ENCODE measurements at regions not wholly inside any gene's neighbourhood (a gene's known extent, or its start where the extent isn't known, plus 50 kb on each side); places are given as distances from the start of the nearest gene placed in this dataset.
A peak's percentile ranks its signal among the peaks of the same experiment; 100 is the strongest.

- in situ Hi-C loops (cut with HindIII; ENCODE audit: low pct_unique_long_range_greater_than_20kb, low sequenced_read_pairs), result no loop called here
- no peak for TF ChIP-seq JUND (IDR thresholded peaks at IDR 0.05; ENCODE audit: low read depth)
- DNase-seq (ENCODE audit: low read depth in 1 of 2, low spot score in 1 of 2), result no peak
These were observed 62.3 kb upstream of the TNFAIP8L3 start for GRCh38 chr15:51156957-51157356.

GRCh38 chr15:51155891-51156290 lies 61.2 kb upstream of the TNFAIP8L3 start:
- no peak for TF ChIP-seq JUND (IDR thresholded peaks at IDR 0.05; ENCODE audit: low read depth)
- DNase-seq (ENCODE audit: low read depth in 1 of 2, low spot score in 1 of 2), result no peak
- in situ Hi-C loops (cut with HindIII; ENCODE audit: low pct_unique_long_range_greater_than_20kb, low sequenced_read_pairs), result no loop called here

- no peak for TF ChIP-seq JUND (IDR thresholded peaks at IDR 0.05; ENCODE audit: low read depth)
- peak in 1 of 2 experiments; percentile 31 for DNase-seq (ENCODE audit: low read depth in 1 of 2, low spot score in 1 of 2)
- in situ Hi-C loops (cut with HindIII; ENCODE audit: low pct_unique_long_range_greater_than_20kb, low sequenced_read_pairs), result no loop called here
These were observed 60.4 kb upstream of the TNFAIP8L3 start for GRCh38 chr15:51155016-51155580.

All from T47D (cell line).